SH-SY5Y (cell line): ENCODE measurements at regions not wholly inside any gene's neighbourhood (a gene's known extent, or its start where the extent isn't known, plus 50 kb on each side); places are given as distances from the start of the nearest gene placed in this dataset.

Source experiments
- GATA2 ChIP-seq: IDR thresholded peaks from 2 replicates; pipeline ENCODE4 v1.6.1; 2011; ENCODE audit warnings: mild to moderate bottlenecking, low read depth, low read length
- GATA3 ChIP-seq: IDR thresholded peaks from 2 replicates; pipeline ENCODE4 v1.6.1; 2011; ENCODE audit warnings: low read depth, mild to moderate bottlenecking, low read length, moderate library complexity

GRCh38 chr2:19020144-19021099 lies 338.0 kb downstream of the OSR1 start:
- no peak for TF ChIP-seq GATA3
- TF ChIP-seq GATA2: no peak

GRCh38 chr2:19009510-19009909 lies 348.9 kb downstream of the OSR1 start:
- TF ChIP-seq GATA2 (no peak), GATA3 (no peak)

- TF ChIP-seq GATA3: no peak
- TF ChIP-seq GATA2: no peak
Observed at GRCh38 chr2:19003554-19003953, 354.9 kb downstream of the OSR1 start.

GRCh38 chr2:19000776-19001175 lies 357.6 kb downstream of the OSR1 start:
- TF ChIP-seq GATA3 (no peak), GATA2 (no peak)

GRCh38 chr2:18999198-18999597 lies 359.2 kb downstream of the OSR1 start:
- no peak for TF ChIP-seq GATA3
- TF ChIP-seq GATA2: no peak

GRCh38 chr2:18998491-18998890 lies 359.9 kb downstream of the OSR1 start:
- TF ChIP-seq GATA3 (no peak), GATA2 (no peak)

- TF ChIP-seq GATA3: no peak
- no peak for TF ChIP-seq GATA2
Observed at GRCh38 chr2:18993756-18994338, 364.6 kb downstream of the OSR1 start.

GRCh38 chr2:18991177-18992168 lies 366.9 kb downstream of the OSR1 start:
- TF ChIP-seq GATA2 (no peak), GATA3 (no peak)

- TF ChIP-seq GATA3: no peak
- no peak for TF ChIP-seq GATA2
Observed at GRCh38 chr2:18988631-18989232, 369.7 kb downstream of the OSR1 start.

- TF ChIP-seq GATA3: no peak
- no peak for TF ChIP-seq GATA2
Observed at GRCh38 chr2:18987592-18988073, 370.8 kb downstream of the OSR1 start.

- no peak for TF ChIP-seq GATA3
Observed at GRCh38 chr2:18987016-18987415, 371.4 kb downstream of the OSR1 start.

GRCh38 chr2:18986046-18986445 lies 372.4 kb downstream of the OSR1 start:
- no peak for TF ChIP-seq GATA3
- TF ChIP-seq GATA2: no peak

GRCh38 chr2:18980786-18981430 lies 377.5 kb downstream of the OSR1 start:
- TF ChIP-seq GATA3 (no peak), GATA2 (no peak)
